ENCODE measurements at regions not wholly inside any gene's neighbourhood (a gene's known extent, or its start where the extent isn't known, plus 50 kb on each side); places are given as distances from the start of the nearest gene placed in this dataset.
A peak's percentile ranks its signal among the peaks of the same experiment; 100 is the strongest.

DNA sequence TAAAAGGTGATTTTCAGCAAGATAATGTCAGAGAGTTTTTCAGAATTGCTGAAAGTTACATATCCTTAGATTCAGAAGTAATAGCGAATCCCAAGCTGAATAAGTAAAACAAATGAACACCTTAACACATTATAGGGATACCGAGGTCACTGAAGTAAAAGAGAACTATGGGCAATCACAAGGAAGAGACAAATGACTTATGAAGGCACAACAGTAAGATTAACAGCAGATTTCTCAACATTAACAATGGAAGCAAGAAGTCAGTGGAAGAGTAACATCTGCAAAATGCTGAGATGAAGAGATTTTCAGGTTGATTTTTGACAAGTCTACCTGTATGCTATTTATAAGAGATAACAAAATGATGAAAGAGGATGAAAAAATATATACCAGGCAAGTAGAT, 86.1 kb upstream of the EZR start:
- no peak overlapping the region for H3K4me3 Mint-ChIP-seq
- H3K4me3 ChIP-seq (ENCODE audit: low read length), result no peak overlapping the region
- H3K27me3 ChIP-seq (ENCODE audit: control insufficient read depth, insufficient read depth, low read length, poor library complexity, severe bottlenecking), result no peaks in the 10 kb centered on the region
- peaks cover under 1% of the 10 kb centered on the region for H3K4me1 Mint-ChIP-seq
- 78 to 88% methylated on average over 2 of the region's 2 CpGs for WGBS, 2 experiments (ENCODE audit: insufficient coverage in 1 of 2, insufficient read length in 1 of 2)
- no peak overlapping the region for H3K27ac Mint-ChIP-seq
- peaks cover 34% of the 10 kb centered on the region for H3K9me3 Mint-ChIP-seq
- H3K9ac ChIP-seq (ENCODE audit: extremely low read depth, low read length, poor library complexity, severe bottlenecking), result no peak overlapping the region
- no peak overlapping the region for H3K27ac ChIP-seq (ENCODE audit: low read depth, low read length)
- H3K27me3 Mint-ChIP-seq (ENCODE audit: insufficient read depth), result no peaks in the 10 kb centered on the region
- no peaks in the 10 kb centered on the region for H3K4me1 ChIP-seq (ENCODE audit: control insufficient read depth, insufficient read depth, low read length)
- no peaks in the 10 kb centered on the region for H3K36me3 ChIP-seq (ENCODE audit: control insufficient read depth, insufficient read depth, low read length)
- H3K9me3 ChIP-seq (ENCODE audit: control insufficient read depth, low read length), result peaks cover 19% of the 10 kb centered on the region
- TF ChIP-seq, protein P1, sequence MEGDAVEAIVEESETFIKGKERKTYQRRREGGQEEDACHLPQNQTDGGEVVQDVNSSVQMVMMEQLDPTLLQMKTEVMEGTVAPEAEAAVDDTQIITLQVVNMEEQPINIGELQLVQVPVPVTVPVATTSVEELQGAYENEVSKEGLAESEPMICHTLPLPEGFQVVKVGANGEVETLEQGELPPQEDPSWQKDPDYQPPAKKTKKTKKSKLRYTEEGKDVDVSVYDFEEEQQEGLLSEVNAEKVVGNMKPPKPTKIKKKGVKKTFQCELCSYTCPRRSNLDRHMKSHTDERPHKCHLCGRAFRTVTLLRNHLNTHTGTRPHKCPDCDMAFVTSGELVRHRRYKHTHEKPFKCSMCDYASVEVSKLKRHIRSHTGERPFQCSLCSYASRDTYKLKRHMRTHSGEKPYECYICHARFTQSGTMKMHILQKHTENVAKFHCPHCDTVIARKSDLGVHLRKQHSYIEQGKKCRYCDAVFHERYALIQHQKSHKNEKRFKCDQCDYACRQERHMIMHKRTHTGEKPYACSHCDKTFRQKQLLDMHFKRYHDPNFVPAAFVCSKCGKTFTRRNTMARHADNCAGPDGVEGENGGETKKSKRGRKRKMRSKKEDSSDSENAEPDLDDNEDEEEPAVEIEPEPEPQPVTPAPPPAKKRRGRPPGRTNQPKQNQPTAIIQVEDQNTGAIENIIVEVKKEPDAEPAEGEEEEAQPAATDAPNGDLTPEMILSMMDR (conservative IDR thresholded peaks at IDR 0.05), result no peak
- DNase-seq, result no peak
- H3K36me3 Mint-ChIP-seq (ENCODE audit: low read depth), result no peaks in the 10 kb centered on the region

DNA sequence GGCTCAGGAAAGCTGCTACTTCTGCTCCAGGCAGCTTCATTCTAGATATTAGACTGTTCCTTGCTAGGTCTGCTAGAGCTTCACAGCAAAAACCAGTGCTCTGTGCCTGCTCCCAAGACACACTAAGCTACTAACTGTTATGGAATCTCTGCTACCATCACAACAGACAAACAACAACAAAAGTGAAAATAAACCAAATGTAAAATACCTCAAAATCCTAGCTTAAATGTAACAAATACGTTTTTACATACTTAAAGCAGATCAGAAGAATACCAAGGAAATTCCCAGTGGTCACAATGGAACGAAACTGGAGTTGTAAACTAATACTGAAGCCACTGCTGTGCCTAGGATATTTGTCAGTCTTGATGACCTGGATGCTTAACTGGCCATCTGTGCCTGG, 84.6 kb upstream of the EZR start:
- TF ChIP-seq, protein P1 (conservative IDR thresholded peaks at IDR 0.05), result no peak
- DNase-seq, result no peak
- Histone ChIP-seq H3K4me1 (ENCODE audit: control insufficient read depth, insufficient read depth, low read length) (no peaks in the 10 kb centered on the region), H3K27ac (ENCODE audit: low read depth, low read length) (no peak overlapping the region), H3K27me3 (ENCODE audit: control insufficient read depth, insufficient read depth, low read length, poor library complexity, severe bottlenecking) (no peaks in the 10 kb centered on the region), H3K36me3 (ENCODE audit: control insufficient read depth, insufficient read depth, low read length) (no peaks in the 10 kb centered on the region), H3K9ac (ENCODE audit: extremely low read depth, low read length, poor library complexity, severe bottlenecking) (no peak overlapping the region), H3K4me3 (ENCODE audit: low read length) (no peak overlapping the region), H3K9me3 (ENCODE audit: control insufficient read depth, low read length) (peaks cover 19% of the 10 kb centered on the region)
- peaks cover 33% of the 10 kb centered on the region for H3K9me3 Mint-ChIP-seq
- no peaks in the 10 kb centered on the region for H3K4me1 Mint-ChIP-seq
- no peaks in the 10 kb centered on the region for H3K27me3 Mint-ChIP-seq (ENCODE audit: insufficient read depth)
- no peak overlapping the region for H3K27ac Mint-ChIP-seq
- no peak overlapping the region for H3K4me3 Mint-ChIP-seq
- 80 to 87% methylated on average over 1 to 2 of the region's 2 CpGs for WGBS, 2 experiments (ENCODE audit: insufficient coverage in 1 of 2, insufficient read length in 1 of 2)
- H3K36me3 Mint-ChIP-seq (ENCODE audit: low read depth), result no peaks in the 10 kb centered on the region

DNA sequence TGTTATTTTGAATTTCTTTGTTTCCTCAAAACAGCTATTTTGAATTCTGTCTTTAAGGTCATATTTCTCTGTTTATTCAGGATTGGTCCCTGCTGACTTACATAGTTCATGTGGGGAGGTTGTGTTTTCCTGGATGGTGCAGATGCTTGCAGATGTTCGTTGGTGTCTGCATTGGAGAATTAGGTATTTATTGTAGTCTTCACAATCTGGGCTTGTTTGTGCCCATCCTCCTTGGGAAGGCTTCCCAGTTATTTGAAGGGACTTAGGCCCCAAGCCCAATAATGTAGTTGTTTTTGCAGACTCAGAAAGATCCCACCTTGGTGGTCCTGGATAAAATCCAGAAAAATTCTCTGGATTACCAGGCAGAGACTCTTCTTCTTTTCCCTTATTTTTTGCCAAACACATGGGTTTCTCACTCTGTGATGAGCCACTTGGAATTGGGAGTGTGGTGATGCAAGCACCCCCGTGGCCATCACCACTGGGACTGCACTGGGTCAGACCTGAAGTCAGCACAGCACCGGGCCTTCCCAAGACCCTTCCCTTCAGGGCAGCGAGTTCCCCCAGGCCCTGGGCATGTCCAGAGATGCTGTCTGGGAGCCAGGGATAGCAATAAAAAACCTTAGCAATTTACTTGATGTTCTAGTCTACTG, 81.6 kb upstream of the EZR start:
- Mint-ChIP-seq H3K9me3 (peaks cover 22% of the 10 kb centered on the region), H3K36me3 (ENCODE audit: low read depth) (no peaks in the 10 kb centered on the region), H3K27me3 (ENCODE audit: insufficient read depth) (no peaks in the 10 kb centered on the region), H3K27ac (no peak overlapping the region), H3K4me1 (no peaks in the 10 kb centered on the region), H3K4me3 (no peak overlapping the region)
- no peak overlapping the region for H3K27ac ChIP-seq (ENCODE audit: low read depth, low read length)
- H3K9ac ChIP-seq (ENCODE audit: extremely low read depth, low read length, poor library complexity, severe bottlenecking), result no peak overlapping the region
- H3K36me3 ChIP-seq (ENCODE audit: control insufficient read depth, insufficient read depth, low read length), result no peaks in the 10 kb centered on the region
- H3K4me1 ChIP-seq (ENCODE audit: control insufficient read depth, insufficient read depth, low read length), result no peaks in the 10 kb centered on the region
- TF ChIP-seq, protein P1 (conservative IDR thresholded peaks at IDR 0.05), result no peak
- WGBS, 2 experiments (ENCODE audit: insufficient coverage in 1 of 2, insufficient read length in 1 of 2), result 94 to 98% methylated on average over 3 to 4 of the region's 4 CpGs
- peak; percentile 26 for DNase-seq
- no peak overlapping the region for H3K4me3 ChIP-seq (ENCODE audit: low read length)
- H3K27me3 ChIP-seq (ENCODE audit: control insufficient read depth, insufficient read depth, low read length, poor library complexity, severe bottlenecking), result no peaks in the 10 kb centered on the region
- H3K9me3 ChIP-seq (ENCODE audit: control insufficient read depth, low read length), result peaks cover 11% of the 10 kb centered on the region

All from endodermal cell (in vitro differentiated cells).